HG02840 (cell line): ENCODE measurements at regions not wholly inside any gene's neighbourhood (a gene's known extent, or its start where the extent isn't known, plus 50 kb on each side); places are given as distances from the start of the nearest gene placed in this dataset.
"Not testable (repeated sequence)": the region's sequence is repeated elsewhere in the genome, so short reads cannot be mapped to it uniquely, and the experiment has no call there.

ENCODE experiments used
- ATAC-seq: cut with Tn5 transposase; IDR thresholded peaks from one replicate; pipeline ENCODE4 v1.9.1; 2021; ENCODE audit warnings: mild to moderate bottlenecking, moderate library complexity, moderate number of reproducible peaks; ENCODE audit not compliant: unreplicated experiment, low FRiP score

DNA sequence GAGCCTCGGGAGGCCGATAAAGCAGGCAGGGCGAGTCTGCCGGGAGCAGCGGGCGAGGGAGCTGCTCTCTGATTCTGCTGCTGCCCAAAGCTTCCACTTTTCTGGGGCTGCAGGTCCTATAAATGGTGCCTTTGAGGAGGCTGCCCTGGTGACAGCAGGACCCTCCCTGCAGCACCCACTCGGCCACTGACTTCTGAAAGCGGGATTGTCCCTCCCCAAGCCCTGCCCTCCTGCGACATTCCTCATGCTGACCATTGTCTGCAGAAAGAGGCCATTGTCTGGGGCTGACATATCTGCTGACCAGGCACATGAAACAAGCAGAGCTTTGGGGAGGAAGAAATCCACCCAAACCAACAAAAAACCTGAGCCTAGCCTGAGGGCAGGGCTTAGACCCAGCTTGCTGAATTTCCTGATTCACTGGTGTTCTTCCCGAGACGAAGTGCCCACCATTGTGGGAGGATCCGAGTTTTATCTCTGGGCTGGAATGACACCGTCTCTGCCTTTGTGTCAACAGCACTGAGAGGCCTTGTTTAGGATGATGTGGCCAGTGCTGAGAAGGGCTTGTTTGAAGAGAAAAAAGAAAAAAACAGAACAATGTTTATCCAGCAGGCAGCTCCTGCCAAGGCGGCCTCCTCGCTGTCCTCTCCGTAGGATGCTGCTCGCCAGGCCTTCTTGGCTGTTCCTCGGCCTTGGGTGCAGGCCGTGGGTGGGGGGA, 129.7 kb downstream of the MYCN start:
- ATAC-seq = no peak

DNA sequence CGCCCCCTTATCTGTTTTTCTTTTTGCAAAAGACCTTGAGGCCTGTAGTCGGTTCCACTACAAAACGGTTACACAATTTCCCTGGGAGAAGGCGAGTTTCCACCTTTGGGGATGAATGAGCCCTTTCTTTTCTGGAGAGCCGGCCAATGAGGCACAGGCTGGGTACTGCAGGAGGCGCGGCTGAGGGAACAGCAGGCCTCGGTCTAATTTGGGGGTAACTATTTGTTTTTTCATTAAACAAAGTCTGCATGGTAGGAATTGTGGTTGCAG, 129.2 kb downstream of the MYCN start:
- no peak for ATAC-seq

DNA sequence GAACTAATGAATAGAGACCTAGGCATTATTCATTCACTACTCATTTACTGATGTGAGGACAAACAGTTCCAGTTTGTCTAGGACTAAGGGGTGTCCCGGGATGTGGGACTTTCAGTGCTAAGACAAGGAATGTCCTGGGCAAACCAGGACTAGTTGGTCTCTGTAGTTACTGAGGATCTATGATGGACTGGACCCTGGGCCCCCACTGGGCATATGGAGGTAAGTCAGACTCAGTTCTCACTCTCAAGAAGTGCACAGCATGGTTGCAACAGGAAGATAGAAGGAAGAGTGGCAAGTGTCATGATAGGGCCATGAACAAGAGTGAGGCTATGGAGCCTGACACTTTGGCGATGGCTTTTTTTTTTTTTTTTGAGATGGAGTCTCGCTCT, 128.2 kb downstream of the MYCN start:
- ATAC-seq = no peak

DNA sequence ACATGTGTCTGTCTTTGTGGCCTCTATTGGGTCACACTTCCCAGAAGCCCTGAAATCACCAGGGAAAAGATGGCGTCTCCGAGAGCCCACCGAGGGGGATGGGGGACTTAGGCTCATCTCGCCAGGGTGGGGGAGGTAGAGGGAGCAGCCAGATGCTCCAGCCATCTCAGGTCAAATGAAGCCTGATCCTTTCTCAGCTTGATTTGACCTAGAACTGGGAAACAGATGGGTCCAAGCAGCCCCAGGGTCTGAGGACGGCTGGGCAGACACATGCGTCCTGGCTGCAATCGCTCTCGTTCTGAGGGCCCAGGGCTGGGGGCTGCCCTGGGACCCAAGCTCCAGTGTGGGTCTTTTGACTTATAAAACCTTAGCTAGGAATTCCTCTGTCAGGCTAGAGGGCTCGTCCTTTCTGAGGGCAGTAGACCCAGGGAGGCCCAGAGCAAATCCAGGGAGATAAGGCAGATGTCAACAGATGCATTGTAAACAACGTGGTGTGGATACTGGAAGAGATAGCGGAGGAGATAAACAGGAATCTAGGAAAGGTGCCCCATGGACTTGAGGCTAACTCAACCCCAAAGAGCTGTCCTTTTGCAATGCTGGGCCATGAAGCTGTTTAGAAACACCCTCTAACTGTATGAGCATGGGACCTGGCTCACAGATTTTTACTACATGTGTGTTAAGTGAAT, 127.7 kb downstream of the MYCN start:
- no peak for ATAC-seq

DNA sequence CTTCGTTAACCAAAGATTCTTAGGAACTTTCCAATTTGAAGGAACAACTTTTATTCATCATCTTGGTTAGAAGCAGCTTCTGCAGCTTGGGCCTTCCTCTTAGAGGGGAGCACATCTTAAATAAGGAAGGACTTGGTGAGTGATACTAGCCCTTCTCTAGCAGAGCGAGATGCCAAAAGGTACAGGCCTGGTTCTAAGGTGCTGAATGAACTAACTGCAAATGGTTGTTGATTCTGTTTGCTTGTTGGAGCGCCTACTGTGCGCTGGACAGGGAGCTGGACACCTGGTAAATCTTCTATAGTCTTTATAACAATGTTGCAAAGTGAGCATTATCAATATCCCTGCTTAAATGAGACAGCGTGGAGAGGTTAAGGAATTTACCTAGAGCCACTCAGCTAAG, 127.1 kb downstream of the MYCN start:
- no peak for ATAC-seq

DNA sequence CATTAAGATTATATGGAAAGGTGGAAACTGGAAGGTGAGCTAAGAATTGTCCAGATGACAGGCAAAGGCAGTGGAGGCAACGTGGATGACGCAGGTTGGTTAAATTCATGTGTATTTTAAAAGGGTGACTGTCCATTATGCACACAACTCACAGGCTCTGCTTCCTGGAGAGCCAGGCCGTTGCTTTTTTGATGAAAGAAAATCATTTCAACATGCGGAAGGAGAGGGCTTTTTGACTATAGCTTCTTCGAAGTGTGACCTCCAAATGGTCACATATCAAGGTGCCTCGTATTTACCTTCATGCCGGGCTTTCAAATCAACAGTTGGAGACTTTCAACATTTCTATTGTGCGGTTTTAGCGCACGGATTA, 126.7 kb downstream of the MYCN start:
- no peak for ATAC-seq

DNA sequence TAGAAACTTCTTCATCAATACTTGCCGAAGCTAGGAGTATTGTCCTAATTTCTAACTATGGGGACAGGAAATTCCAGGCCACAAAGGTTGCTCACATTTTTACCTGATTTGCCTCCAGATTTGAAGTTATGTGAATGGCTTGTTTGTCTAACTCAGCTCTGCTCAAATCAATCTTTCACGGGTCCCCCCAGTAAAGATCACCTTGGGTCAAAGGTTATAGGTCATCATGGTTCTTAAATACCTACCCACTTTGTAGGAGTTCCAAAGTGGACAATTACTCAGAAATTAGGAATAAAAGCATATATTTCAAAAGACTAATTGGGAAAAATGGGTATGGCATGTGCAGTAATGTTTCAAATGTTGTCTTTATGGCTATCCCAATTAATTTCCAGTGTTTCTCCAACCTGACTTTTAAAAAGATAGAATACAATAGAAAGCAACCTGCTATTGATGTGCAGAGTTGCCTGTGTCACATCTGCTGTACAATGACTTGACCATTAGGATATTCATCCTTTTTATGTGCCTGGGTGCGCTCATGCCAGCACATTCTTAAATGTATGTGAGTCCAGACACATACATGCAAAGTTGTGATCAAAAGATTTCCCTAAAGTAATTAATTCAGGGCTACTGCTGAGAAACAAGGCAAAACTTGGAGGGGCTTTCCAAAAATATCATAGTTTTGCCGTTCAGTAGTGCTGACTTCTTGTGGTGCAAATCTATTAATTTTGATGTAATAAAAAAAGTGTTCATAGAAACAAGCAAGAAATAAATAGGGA, 126.1 kb downstream of the MYCN start:
- no peak for ATAC-seq

DNA sequence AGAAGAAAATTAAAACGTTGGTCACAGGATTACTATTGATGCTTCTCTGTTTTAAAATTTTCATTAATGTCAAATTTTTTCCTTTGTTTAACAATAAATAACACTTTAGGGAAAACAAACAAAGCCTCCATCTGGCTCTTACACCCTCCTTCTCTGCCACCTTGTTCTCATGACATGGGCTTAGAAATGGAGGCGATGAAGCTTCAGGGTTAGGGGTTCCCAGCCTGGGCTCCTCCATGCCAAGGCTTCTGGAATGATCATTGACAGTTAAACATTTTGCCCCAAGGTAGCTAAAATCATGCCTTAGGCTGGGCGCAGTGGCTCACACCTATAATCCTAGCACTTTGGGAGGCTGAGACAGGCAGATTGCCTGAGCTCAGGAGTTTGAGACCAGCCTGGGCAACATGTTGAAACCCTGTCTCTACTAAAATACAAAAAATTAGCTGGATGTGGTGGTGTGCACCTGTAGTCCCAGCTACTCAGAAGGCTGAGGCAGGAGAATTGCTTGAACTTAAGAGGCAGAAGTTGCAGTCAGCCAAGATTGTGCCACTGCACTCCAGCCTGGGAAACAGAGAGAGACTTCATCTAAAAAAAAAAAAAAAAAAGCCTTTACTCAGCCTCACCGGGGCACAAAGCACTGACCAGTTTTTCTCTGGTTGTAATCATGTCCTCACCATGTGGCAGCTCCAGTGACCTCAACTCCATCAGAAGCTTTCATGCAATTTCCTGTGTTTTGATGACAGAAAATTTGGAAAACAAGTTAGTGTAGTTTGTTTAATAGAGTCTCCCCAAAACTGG, 125.1 kb downstream of the MYCN start:
- ATAC-seq = not testable (repeated sequence)

DNA sequence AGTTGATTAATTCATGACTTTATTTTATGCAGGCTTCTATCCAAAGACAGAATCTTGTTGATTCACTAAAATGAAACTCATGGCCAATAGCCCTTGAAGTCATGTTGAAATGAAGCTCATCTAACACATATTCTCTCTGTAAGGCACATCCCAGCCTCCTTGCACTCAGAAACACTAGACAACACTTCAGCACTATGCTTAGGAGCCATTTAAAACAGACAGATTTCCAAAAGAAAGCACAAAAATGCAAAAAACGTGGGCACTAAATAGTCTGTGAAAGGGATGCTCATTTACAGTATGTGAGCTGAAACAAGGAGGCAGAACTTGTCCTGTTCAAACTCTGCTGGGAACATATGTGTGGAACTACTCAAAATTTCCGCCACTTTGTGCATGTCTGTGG, 124.4 kb downstream of the MYCN start:
- no peak for ATAC-seq

DNA sequence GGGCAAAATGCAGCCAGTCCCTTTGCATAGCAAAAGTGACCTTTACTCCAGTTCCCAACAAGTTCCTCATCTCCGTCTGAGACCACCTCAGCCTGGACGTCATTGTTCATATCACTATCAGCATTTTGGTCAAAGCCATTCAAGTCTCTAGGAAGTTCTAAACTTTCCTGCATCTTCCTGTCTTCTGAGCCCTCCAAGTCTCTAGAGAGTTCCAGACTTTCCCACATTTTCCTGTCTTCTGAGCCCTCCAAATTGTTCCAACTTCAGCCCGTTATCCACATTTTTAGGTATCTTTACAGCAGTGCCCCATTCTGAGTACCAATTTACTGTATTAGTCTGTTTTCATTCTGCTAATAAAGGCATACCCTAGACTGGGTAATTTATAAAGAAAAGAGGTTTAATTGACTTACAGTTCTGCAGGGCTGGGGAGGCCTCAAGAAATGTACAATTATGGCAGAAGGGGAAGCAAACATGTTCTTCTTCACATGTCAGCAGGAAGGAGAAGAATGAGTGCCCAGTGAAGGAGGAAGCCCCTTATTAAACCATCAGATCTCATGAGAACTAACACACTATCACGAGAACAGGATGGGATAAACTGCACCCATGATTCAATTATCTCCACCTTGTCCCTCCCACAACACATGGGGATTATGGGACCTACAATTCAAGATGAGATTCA, 123.7 kb downstream of the MYCN start:
- ATAC-seq = no peak

DNA sequence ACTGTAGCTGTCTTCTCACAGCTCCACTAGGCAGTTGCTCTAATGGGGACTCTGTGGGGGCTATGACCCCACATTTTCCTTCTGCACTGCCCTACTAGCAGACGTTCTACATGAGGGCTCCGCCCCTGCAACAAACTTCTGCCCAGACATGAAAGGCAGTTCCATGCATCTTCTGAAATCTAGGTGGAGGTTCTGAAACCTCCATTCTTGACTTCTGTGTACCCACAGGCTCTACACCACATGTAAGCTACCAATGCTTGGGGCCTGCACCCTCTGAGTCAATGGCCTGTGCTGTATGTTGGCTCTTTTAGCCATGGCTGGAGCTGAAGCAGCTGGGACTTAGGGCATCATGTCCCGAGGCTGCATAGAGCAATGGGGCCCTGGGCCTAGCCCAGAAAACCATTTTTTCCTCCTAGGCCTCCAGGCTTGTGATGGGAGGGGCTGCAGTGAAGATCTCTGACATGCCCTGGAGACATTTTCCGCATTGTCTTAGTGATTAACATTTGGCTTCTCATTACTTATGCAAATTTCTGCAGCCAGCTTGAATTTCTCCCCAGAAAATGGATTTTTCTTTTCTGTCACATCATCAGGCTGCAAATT, 123.0 kb downstream of the MYCN start:
- ATAC-seq = no peak

DNA sequence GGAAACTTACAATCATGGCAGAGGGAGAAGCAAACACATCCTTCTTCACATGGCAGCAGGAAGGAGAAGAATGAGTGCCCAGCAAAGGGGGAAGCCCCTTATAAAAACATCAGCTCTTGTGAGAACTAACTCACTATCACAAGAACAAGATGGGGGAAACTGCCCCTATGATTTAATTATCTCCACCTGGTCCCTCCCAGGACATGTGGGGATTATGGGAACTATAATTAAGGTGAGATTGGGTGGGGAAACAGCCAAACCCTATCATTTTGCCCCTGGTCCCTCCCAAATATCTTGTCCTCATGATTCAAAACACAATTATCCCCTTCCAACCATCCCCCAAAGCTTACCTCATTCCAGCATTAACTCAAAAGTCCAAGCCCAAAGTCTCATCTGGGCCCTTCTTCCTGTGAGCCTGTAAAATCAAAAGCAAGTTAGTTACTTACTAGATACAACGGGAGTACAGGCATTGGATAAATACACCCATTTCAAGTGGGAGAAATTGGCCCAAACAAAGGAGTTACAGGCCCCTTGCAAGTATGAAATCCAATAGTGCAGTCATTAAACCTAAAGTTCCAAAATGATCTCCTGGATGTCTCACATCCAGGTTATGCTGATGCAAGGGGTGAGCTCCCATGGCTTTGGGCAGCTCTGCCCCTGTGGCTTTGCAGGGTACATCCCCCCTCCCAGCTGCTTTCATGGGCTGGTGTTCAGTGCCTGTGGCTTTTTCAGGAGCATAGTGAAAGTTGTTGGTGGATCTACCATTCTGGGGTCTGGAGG, 122.3 kb downstream of the MYCN start:
- no peak for ATAC-seq

DNA sequence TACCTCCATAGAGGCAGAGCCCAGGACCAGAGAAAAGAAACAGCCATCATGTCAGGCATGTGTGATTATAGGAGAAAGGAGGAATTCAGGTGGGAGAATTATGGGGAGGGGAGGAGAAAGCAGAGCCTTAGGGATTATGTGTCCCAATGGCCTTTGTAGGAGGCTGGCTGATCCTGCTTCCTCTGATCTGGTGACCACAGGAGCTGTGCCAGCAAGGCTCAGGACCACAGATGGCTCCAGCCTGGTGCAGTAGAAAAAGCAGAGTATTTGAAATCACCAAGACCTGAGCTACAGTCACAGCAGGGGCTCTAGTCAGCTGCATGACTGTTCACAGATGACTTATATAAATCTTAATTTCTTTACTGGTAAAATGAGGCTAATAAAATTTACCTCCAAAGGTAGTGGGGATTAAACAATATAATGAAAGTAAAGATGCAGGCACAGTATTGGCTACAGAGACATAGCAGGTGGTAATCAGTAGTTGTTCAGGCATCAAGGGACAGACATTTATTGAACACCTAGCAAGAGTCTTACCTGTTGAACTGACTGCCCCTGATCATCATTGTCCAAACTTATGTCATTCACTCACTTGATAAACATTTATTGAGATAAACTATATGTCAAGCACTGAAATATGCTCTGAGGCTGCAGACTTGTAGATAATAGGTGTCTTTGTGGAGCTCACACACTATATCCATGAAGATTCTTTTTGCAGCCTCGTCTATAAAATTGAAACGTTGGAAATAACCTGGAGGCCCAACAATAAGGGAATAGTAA, 121.3 kb downstream of the MYCN start:
- ATAC-seq = no peak

DNA sequence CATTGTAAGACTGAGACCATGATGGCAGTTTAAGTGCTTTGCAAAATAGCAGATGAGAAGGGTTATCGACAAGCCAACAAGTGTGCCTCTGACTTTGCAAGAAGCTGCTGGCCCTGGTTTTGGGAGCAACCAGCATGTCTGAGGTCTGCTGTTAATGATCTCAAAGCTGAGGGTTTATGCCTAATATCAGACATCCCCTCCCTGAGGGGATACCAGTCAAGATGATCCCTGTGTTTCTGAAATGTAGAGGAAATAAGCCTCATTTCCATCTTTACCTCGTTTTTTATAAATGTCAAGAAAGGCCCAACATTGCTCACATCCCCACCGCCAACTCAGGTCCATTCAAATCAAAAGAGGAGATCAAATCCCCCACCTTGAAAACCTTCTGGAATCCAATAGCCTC, 120.6 kb downstream of the MYCN start:
- no peak for ATAC-seq

DNA sequence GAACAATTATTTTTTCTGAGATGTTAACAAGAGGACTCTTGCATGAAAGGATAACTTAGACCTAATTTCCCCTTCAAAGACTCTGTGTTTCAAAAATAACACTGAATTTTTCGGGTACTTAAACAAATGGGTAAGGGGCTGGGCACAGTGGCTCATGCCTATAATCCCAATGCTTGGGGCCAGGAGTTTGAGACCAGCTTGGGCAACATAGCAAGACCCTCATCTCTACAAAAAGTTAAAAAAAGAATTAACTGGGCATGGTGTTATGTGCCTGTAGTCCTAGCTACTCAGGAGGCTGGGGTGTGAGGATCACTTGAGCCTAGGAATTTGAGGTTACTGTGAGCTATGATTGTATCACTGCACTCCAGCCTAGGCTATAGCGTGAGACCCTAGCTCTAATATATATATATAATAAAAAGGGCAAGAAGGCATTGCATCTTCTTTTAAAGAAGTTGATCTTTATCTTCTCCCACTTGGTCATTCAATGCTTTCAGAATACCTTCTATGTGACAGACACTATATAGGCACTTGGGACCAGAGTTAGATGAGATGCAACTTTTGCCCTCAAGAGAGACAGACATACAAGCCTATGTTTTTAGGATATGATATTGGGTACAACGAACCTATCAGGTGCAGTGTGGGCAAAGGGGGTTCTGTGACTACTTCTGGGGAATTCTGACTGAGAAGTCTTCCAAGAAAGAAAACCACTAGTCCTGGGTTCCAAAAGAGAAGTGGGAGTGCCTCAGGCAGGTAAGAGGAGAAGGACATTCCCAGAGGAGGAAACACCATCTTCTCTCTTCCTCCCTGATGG, 120.0 kb downstream of the MYCN start:
- ATAC-seq = no peak

DNA sequence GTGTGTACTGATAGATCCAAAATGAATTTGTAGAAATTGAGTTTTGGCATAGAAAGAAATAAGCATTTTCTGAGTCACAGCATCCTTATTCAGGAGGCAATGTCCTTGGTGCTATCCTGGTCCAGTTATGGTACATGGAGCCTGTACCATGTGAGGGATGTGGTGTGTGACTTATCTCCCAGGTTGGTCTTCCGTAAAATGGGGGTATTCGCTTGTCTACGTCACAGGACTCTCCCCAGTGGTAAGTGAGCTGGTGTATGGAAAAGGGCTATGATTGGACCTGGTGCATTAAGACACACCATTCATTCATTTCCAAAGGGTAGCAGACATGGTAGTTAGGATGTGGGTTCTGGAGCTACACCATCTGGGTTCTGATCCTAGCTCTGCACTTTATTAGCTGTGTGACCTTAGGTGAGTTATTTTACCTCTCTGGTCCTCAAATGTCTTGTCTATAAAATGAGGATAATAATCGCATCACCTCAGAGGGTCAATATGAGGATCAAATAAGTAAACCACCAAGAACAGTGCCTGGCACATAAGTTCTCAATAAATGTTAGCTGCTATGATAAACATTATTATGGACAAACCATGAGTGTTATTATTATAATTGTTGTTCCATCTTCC, 119.2 kb downstream of the MYCN start:
- ATAC-seq = no peak

DNA sequence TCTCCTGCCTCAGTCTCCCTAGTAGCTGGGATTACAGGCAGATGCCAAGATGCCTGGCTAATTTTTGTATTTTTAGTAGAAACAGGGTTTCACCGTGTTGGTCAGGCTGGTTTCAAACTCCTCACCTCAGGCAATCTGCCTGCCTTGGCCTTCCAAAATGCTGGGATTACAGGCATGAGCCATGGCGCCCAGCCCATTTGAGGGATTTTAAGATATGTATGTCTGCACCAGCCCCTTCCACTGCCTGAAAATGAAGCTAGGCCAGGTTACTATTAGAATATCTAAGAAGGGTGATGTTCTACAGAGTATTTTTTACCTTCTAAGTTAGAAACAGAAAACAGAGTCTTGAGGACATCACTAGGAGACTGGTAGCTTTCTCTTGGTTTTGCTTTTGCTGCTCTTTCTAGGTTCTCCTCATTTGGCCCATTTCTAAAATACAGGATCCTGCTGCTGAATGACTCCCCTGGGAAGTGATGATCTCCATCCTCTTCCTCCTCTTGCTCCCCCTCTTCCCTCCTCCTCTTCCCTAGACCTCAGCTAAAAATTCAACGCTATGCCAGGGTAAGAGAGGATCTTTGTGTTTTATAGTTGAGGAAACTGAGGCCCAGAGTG, 118.5 kb downstream of the MYCN start:
- no peak for ATAC-seq
